CD14-positive monocyte (primary cell): ENCODE measurements at regions not wholly inside any gene's neighbourhood (a gene's known extent, or its start where the extent isn't known, plus 50 kb on each side); places are given as distances from the start of the nearest gene placed in this dataset.

Experiments used
- DNase-seq, 3 donors: peaks; one replicate each; pipeline ENCODE4 v3.0.0-alpha.2; 2011 to 2022
- H2AFZ ChIP-seq: 2 replicates; pipeline ENCODE4 v1.6.0; 2012; ENCODE audit warnings: mild to moderate bottlenecking, low read depth, low read length, inconsistent platforms; ENCODE audit not compliant: insufficient read depth, poor library complexity, severe bottlenecking
- H3K27ac ChIP-seq, 2 donors: 1 replicate in 1 of 2; 2 replicates in 1 of 2; pipeline ENCODE4 v1.5.1; 2012 to 2013; ENCODE audit warnings: low read length in 2 of 2, control low read depth in 1 of 2, inconsistent platforms in 1 of 2, low read depth in 1 of 2, mild to moderate bottlenecking in 1 of 2
- H3K27me3 ChIP-seq, 2 donors: one replicate each; pipeline versions ENCODE4 v1.6.0 to v1.6.1; 2011 to 2013; ENCODE audit warnings: low read length in 2 of 2; ENCODE audit not compliant: control insufficient read depth in 2 of 2, insufficient read depth in 2 of 2
- H3K36me3 ChIP-seq, 2 donors: replicated peaks in 1 of 2; 1 replicate in 1 of 2; 2 replicates in 1 of 2; pipeline versions ENCODE4 v1.5.1 to v1.6.1; 2012 to 2013; ENCODE audit warnings: low read length in 2 of 2, control low read depth in 1 of 2, inconsistent platforms in 1 of 2, mild to moderate bottlenecking in 1 of 2; ENCODE audit not compliant: insufficient read depth in 2 of 2, control insufficient read depth in 1 of 2
- H3K4me1 ChIP-seq, 2 donors: 1 replicate in 1 of 2; 2 replicates in 1 of 2; pipeline versions ENCODE4 v1.5.1 to v1.6.1; 2012 to 2013; ENCODE audit warnings: low read length in 2 of 2, control low read depth in 1 of 2, inconsistent platforms in 1 of 2, mild to moderate bottlenecking in 1 of 2, moderate library complexity in 1 of 2; ENCODE audit not compliant: insufficient read depth in 2 of 2, control insufficient read depth in 1 of 2
- H3K4me2 ChIP-seq: replicated peaks from 2 replicates; pipeline ENCODE3; 2012; ENCODE audit warnings: low read length, moderate library complexity, mild to moderate bottlenecking; ENCODE audit not compliant: poor library complexity, severe bottlenecking; ENCODE audit errors: extremely low read depth
- H3K4me3 ChIP-seq, 3 experiments: fragments of 200-600 bp in 1 of 3; sonication (generic) in 1 of 3; replicated peaks in 1 of 3; 1 replicate in 2 of 3; 2 replicates in 1 of 3; pipeline ENCODE4 v1.5.1; 2011 to 2013; ENCODE audit warnings: low read length in 3 of 3, mild to moderate bottlenecking in 3 of 3, control low read depth in 2 of 3, low read depth in 2 of 3, inconsistent platforms in 1 of 3, moderate library complexity in 1 of 3
- H3K79me2 ChIP-seq: 2 replicates; pipeline ENCODE4 v1.6.0; 2012; ENCODE audit warnings: mild to moderate bottlenecking, control low read depth, inconsistent platforms, low read length, moderate library complexity; ENCODE audit not compliant: insufficient read depth
- H3K9ac ChIP-seq: 2 replicates; pipeline ENCODE4 v1.6.0; 2017; ENCODE audit warnings: low read length, mild to moderate bottlenecking; ENCODE audit not compliant: insufficient read depth, poor library complexity, severe bottlenecking
- H3K9me3 ChIP-seq, 2 donors: replicated peaks in 1 of 2; 1 replicate in 1 of 2; 2 replicates in 1 of 2; pipeline versions ENCODE4 v1.5.1 to v1.6.1; 2012 to 2013; ENCODE audit warnings: low read length in 2 of 2, control low read depth in 1 of 2; ENCODE audit not compliant: control insufficient read depth in 1 of 2, insufficient read depth in 1 of 2
- H4K20me1 ChIP-seq: 2 replicates; pipeline ENCODE4 v1.6.0; 2012; ENCODE audit warnings: mild to moderate bottlenecking, low read length, control low read depth, moderate library complexity; ENCODE audit not compliant: insufficient read depth
- H3K27ac Mint-ChIP-seq, 7 donors: one replicate each; pipeline ENCODE4 v1.8.0; 2020; ENCODE audit warnings: mild to moderate bottlenecking in 7 of 7, mixed read lengths in 7 of 7, moderate library complexity in 6 of 7, inconsistent platforms in 2 of 7
- H3K27me3 Mint-ChIP-seq, 3 donors: one replicate each; pipeline ENCODE4 v1.8.0; 2021 to 2022; ENCODE audit warnings: low read depth in 3 of 3, mild to moderate bottlenecking in 3 of 3, mixed read lengths in 3 of 3, moderate library complexity in 3 of 3, inconsistent platforms in 1 of 3
- H3K36me3 Mint-ChIP-seq, 2 donors: one replicate each; pipeline ENCODE4 v1.8.0; 2020; ENCODE audit warnings: mixed read lengths in 2 of 2, inconsistent platforms in 1 of 2, mild to moderate bottlenecking in 1 of 2
- H3K4me1 Mint-ChIP-seq: one replicate; pipeline ENCODE4 v1.8.0; 2020; ENCODE audit warnings: mild to moderate bottlenecking, mixed read lengths
- H3K4me3 Mint-ChIP-seq, 2 donors: one replicate each; pipeline ENCODE4 v1.8.0; 2020; ENCODE audit warnings: mild to moderate bottlenecking in 2 of 2, mixed read lengths in 2 of 2, moderate library complexity in 1 of 2
- H3K9me3 Mint-ChIP-seq, 7 donors: one replicate each; pipeline ENCODE4 v1.8.0; 2020 to 2022; ENCODE audit warnings: mixed read lengths in 7 of 7, mild to moderate bottlenecking in 6 of 7, moderate library complexity in 6 of 7, inconsistent platforms in 2 of 7
- WGBS: methylation state at CpG from one replicate; pipeline ENCODE4 v1.1.5; 2013; ENCODE audit warnings: missing lambda C conversion rate; ENCODE audit not compliant: insufficient coverage; 5-methylcytosine and 5-hydroxymethylcytosine counted together
- intact Hi-C, 2 donors: fragments of 100-400 bp; cut with micrococcal nuclease; formaldehyde crosslinking; loops; one replicate each; pipeline versions ENCODE4 v1.15.0 to v1.15.1; 2023
- TF ChIP-seq, protein P1 (sequence below): fragments of 200-600 bp; IDR thresholded peaks from one replicate; pipeline ENCODE4 v1.8.0; 2022; ENCODE audit warnings: antibody characterized with exemption, mild to moderate bottlenecking

DNA sequence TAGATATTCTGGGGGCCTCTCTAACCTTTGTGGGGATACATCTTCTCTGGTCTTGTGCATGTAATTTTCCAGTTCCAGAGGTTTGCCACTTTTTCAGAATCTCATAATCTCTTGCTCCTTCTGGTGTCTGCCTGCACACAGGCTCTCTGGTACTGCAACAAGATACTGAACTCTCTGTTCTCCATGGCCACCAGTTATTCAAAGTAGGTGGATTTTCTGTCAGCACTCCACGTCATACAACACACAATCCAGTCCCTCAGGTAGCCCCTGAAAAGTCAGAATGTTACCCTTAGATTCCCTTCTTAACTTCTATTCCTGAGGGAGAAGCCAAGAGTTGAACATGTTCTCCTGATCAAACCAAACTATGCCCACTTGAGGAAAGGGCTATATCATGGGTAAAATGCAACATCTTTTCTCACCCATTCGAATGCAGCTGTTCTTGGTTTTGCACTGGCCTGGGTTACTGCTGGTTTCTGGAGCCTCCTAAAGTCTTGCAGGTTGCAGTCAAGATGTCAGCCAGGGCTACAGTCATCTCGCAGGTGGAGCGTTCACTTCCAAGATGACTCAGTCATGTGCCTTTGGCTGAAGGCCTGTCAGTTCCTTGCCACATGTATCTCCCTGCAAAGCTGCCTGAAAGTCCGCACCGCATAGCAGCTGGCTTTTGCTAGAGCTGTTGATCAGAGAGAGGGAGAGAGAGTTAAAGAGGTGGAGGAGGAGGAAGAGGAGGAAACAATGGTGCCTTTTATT lies 57.7 kb upstream of the TUBA3C start:
- Histone ChIP-seq H3K27me3 (no peaks in the 10 kb centered on the region), H4K20me1 (no peaks in the 10 kb centered on the region), H3K79me2 (no peaks in the 10 kb centered on the region), H3K36me3 (no peaks in the 10 kb centered on the region), H3K9ac (no peak overlapping the region), H3K4me1 (no peaks in the 10 kb centered on the region), H2AFZ (no peak overlapping the region), H3K9me3 (peaks cover 18 to 38% of the 10 kb centered on the region in 2 donors), H3K4me2 (no peak overlapping the region), H3K27ac (no peak overlapping the region), H3K4me3 (no peak overlapping the region)
- TF ChIP-seq, protein P1, sequence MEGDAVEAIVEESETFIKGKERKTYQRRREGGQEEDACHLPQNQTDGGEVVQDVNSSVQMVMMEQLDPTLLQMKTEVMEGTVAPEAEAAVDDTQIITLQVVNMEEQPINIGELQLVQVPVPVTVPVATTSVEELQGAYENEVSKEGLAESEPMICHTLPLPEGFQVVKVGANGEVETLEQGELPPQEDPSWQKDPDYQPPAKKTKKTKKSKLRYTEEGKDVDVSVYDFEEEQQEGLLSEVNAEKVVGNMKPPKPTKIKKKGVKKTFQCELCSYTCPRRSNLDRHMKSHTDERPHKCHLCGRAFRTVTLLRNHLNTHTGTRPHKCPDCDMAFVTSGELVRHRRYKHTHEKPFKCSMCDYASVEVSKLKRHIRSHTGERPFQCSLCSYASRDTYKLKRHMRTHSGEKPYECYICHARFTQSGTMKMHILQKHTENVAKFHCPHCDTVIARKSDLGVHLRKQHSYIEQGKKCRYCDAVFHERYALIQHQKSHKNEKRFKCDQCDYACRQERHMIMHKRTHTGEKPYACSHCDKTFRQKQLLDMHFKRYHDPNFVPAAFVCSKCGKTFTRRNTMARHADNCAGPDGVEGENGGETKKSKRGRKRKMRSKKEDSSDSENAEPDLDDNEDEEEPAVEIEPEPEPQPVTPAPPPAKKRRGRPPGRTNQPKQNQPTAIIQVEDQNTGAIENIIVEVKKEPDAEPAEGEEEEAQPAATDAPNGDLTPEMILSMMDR = no peak
- Mint-ChIP-seq H3K4me3 (no peak overlapping the region), H3K27ac (no peak overlapping the region), H3K4me1 (no peaks in the 10 kb centered on the region), H3K9me3 (peaks cover 6 to 27% (median 13%) of the 10 kb centered on the region in 7 donors), H3K27me3 (no peaks in the 10 kb centered on the region), H3K36me3 (no peaks in the 10 kb centered on the region)
- DNase-seq = no peak
- WGBS = 83% methylated on average over 3 of the region's 6 CpGs
- intact Hi-C loops = no loop called here
